ENCODE measurements at regions not wholly inside any gene's neighbourhood (a gene's known extent, or its start where the extent isn't known, plus 50 kb on each side); places are given as distances from the start of the nearest gene placed in this dataset.

GRCh38 chr12:77728018-77728417, 102.7 kb upstream of the NAV3 start:
- H3K27ac ChIP-seq (ENCODE audit: extremely low read depth, low read depth, low read length): no peak overlapping the region
- ChIA-PET POLR2A (no interaction called here), CTCF (interaction anchor here (1.1 to 2.5 kb wide), 2 partner anchors 196 to 198 kb away, joined by 6 to 22 read pairs; no protein-coding TSS in a partner anchor)
- no peaks in the 10 kb centered on the region for H3K9me3 ChIP-seq (ENCODE audit: control insufficient read depth, insufficient read depth, low read depth, low read length)
- H3K36me3 ChIP-seq (ENCODE audit: control insufficient read depth in 2 of 2, insufficient read depth in 1 of 2, low read length in 2 of 2): no peaks in the 10 kb centered on the region
- H3K4me3 ChIP-seq (ENCODE audit: low read depth, low read length): no peak overlapping the region
- no peaks in the 10 kb centered on the region for H3K4me1 ChIP-seq (ENCODE audit: control insufficient read depth, insufficient read depth, low read length)
- TF ChIP-seq ZNF239 (tag by site-specific recombination; IDR thresholded peaks at IDR 0.05) (no peak), GLIS1 (tag by site-specific recombination; IDR thresholded peaks at IDR 0.05) (no peak), ZNF449 (tag by site-specific recombination; IDR thresholded peaks at IDR 0.05) (no peak), ZNF221 (tag by site-specific recombination; IDR thresholded peaks at IDR 0.05; ENCODE audit: borderline replicate concordance) (no peak), ZNF830 (tag by site-specific recombination; IDR thresholded peaks at IDR 0.05; ENCODE audit: low read depth) (no peak), ZSCAN18 (tag by site-specific recombination; IDR thresholded peaks at IDR 0.05) (no peak), ZBTB11 (tag by site-specific recombination; conservative IDR thresholded peaks at IDR 0.05; ENCODE audit: low read depth) (no peak), ZNF692 (tag by site-specific recombination; IDR thresholded peaks at IDR 0.05) (no peak), ZNF530 (tag by site-specific recombination; IDR thresholded peaks at IDR 0.05; ENCODE audit: low read depth) (no peak), ZNF292 (tag by site-specific recombination; IDR thresholded peaks at IDR 0.05; ENCODE audit: borderline replicate concordance, low read depth) (no peak), ZBTB48 (tag by site-specific recombination; IDR thresholded peaks at IDR 0.05) (no peak), ZNF433 (tag by site-specific recombination; IDR thresholded peaks at IDR 0.05; ENCODE audit: low read depth) (no peak), PRDM2 (tag by site-specific recombination; IDR thresholded peaks at IDR 0.05; ENCODE audit: borderline replicate concordance) (no peak), TSHZ1 (tag by site-specific recombination; IDR thresholded peaks at IDR 0.05; ENCODE audit: borderline replicate concordance) (no peak), ZNF621 (tag by site-specific recombination; IDR thresholded peaks at IDR 0.05) (no peak), ZNF350 (tag by site-specific recombination; IDR thresholded peaks at IDR 0.05) (no peak), ZNF610 (tag by site-specific recombination; IDR thresholded peaks at IDR 0.05; ENCODE audit: borderline replicate concordance) (no peak), SP7 (tag by site-specific recombination; IDR thresholded peaks at IDR 0.05) (no peak)

All from HEK293 (cell line).